ENCODE measurements at regions not wholly inside any gene's neighbourhood (a gene's known extent, or its start where the extent isn't known, plus 50 kb on each side); places are given as distances from the start of the nearest gene placed in this dataset.

- TF ChIP-seq, protein P1, sequence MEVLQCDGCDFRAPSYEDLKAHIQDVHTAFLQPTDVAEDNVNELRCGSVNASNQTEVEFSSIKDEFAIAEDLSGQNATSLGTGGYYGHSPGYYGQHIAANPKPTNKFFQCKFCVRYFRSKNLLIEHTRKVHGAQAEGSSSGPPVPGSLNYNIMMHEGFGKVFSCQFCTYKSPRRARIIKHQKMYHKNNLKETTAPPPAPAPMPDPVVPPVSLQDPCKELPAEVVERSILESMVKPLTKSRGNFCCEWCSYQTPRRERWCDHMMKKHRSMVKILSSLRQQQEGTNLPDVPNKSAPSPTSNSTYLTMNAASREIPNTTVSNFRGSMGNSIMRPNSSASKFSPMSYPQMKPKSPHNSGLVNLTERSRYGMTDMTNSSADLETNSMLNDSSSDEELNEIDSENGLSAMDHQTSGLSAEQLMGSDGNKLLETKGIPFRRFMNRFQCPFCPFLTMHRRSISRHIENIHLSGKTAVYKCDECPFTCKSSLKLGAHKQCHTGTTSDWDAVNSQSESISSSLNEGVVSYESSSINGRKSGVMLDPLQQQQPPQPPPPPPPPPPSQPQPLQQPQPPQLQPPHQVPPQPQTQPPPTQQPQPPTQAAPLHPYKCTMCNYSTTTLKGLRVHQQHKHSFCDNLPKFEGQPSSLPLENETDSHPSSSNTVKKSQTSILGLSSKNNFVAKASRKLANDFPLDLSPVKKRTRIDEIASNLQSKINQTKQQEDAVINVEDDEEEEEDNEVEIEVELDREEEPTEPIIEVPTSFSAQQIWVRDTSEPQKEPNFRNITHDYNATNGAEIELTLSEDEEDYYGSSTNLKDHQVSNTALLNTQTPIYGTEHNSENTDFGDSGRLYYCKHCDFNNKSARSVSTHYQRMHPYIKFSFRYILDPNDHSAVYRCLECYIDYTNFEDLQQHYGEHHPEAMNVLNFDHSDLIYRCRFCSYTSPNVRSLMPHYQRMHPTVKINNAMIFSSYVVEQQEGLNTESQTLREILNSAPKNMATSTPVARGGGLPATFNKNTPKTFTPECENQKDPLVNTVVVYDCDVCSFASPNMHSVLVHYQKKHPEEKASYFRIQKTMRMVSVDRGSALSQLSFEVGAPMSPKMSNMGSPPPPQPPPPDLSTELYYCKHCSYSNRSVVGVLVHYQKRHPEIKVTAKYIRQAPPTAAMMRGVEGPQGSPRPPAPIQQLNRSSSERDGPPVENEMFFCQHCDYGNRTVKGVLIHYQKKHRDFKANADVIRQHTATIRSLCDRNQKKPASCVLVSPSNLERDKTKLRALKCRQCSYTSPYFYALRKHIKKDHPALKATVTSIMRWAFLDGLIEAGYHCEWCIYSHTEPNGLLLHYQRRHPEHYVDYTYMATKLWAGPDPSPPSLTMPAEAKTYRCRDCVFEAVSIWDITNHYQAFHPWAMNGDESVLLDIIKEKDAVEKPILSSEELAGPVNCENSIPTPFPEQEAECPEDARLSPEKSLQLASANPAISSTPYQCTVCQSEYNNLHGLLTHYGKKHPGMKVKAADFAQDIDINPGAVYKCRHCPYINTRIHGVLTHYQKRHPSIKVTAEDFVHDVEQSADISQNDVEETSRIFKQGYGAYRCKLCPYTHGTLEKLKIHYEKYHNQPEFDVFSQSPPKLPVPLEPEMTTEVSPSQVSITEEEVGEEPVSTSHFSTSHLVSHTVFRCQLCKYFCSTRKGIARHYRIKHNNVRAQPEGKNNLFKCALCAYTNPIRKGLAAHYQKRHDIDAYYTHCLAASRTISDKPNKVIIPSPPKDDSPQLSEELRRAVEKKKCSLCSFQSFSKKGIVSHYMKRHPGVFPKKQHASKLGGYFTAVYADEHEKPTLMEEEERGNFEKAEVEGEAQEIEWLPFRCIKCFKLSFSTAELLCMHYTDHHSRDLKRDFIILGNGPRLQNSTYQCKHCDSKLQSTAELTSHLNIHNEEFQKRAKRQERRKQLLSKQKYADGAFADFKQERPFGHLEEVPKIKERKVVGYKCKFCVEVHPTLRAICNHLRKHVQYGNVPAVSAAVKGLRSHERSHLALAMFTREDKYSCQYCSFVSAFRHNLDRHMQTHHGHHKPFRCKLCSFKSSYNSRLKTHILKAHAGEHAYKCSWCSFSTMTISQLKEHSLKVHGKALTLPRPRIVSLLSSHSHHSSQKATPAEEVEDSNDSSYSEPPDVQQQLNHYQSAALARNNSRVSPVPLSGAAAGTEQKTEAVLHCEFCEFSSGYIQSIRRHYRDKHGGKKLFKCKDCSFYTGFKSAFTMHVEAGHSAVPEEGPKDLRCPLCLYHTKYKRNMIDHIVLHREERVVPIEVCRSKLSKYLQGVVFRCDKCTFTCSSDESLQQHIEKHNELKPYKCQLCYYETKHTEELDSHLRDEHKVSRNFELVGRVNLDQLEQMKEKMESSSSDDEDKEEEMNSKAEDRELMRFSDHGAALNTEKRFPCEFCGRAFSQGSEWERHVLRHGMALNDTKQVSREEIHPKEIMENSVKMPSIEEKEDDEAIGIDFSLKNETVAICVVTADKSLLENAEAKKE (CRISPR knock-in tag; IDR thresholded peaks at IDR 0.05), result 0 out of 2 replicates have a peak, but pooled peaks have one; percentile 13
- TF ChIP-seq NANOG (IDR thresholded peaks at IDR 0.05; ENCODE audit: borderline replicate concordance), result no peak
Measured at GRCh38 chr2:120436885-120437603, 91.1 kb downstream of the INHBB start (continued).

GRCh38 chr2:120437604-120438000 is 91.7 kb downstream of the INHBB start:
- peaks cover 45% of the 10 kb centered on the region for H3K27me3 ChIP-seq (ENCODE audit: insufficient read depth)

More at GRCh38 chr2:120437604-120438000, 91.7 kb downstream of the INHBB start:
- no peak overlapping the region for H3K4me3 Mint-ChIP-seq
- Histone ChIP-seq H3K27ac (ENCODE audit: low read depth) (no peak overlapping the region), H3K79me2 (replicated peaks; ENCODE audit: insufficient read depth) (no peaks in the 10 kb centered on the region), H3K4me2 (no peak overlapping the region), H2AFZ (no peak overlapping the region), H3K9me2 (ENCODE audit: insufficient read depth) (no peaks in the 10 kb centered on the region), H4K20me1 (replicated peaks; ENCODE audit: insufficient read depth) (no peaks in the 10 kb centered on the region), H3F3A (replicated peaks; ENCODE audit: low read depth) (0 out of 2 replicates have a peak, but pooled peaks cover 2% of the 10 kb centered on the region), H3K4me1 (ENCODE audit: insufficient read depth) (peaks cover 25% of the 10 kb centered on the region), H3K4me3 (no peak overlapping the region), H3K36me3 (ENCODE audit: insufficient read depth) (no peaks in the 10 kb centered on the region)
- H3K9me3 Mint-ChIP-seq, result no peaks in the 10 kb centered on the region
- no peaks in the 10 kb centered on the region for H3K36me3 Mint-ChIP-seq (ENCODE audit: low read depth)
- H3K4me1 Mint-ChIP-seq, result peaks cover 33% of the 10 kb centered on the region
- ATAC-seq (no peak), DNase-seq (ENCODE audit: low spot score) (no peak)
- no peak for TF ChIP-seq JUNB (IDR thresholded peaks at IDR 0.05; ENCODE audit: unreplicated experiment)
- TF ChIP-seq ZNF331 (CRISPR knock-in tag; IDR thresholded peaks at IDR 0.05; ENCODE audit: low read depth), result no peak
- no peak for TF ChIP-seq EZH2phosphoT487 (IDR thresholded peaks at IDR 0.05; ENCODE audit: unreplicated experiment)
- TF ChIP-seq ZNF114 (CRISPR knock-in tag; IDR thresholded peaks at IDR 0.05), result no peak
- TF ChIP-seq, protein P1 (CRISPR knock-in tag; IDR thresholded peaks at IDR 0.05), result no peak
- no peak for TF ChIP-seq EZH2 (IDR thresholded peaks at IDR 0.05; ENCODE audit: low read depth, unreplicated experiment)
- no peak for TF ChIP-seq NANOG (IDR thresholded peaks at IDR 0.05; ENCODE audit: borderline replicate concordance)
- no peak overlapping the region for H3K27ac Mint-ChIP-seq
- H3K27me3 Mint-ChIP-seq (ENCODE audit: insufficient read depth, low read depth, poor library complexity), result peaks cover 50% of the 10 kb centered on the region
